Left colon (tissue), 2 donors: ENCODE measurements at regions not wholly inside any gene's neighbourhood (a gene's known extent, or its start where the extent isn't known, plus 50 kb on each side); places are given as distances from the start of the nearest gene placed in this dataset.

Experiments used
- ATAC-seq: fragments of 200-7000 bp; cut with Tn5 transposase; one replicate; pipeline ENCODE4 v1.9.1; 2020; ENCODE audit warnings: mild to moderate bottlenecking, moderate library complexity
- DNase-seq, 2 donors: peaks; one replicate each; pipeline ENCODE4 v3.0.0-alpha.2; 2020
- intact Hi-C, 2 donors: fragments of 100-400 bp; cut with DNase I in 1 of 2; cut with micrococcal nuclease in 1 of 2; formaldehyde crosslinking; loops; one replicate each; pipeline versions ENCODE4 v1.11.2 to v1.14.0; 2022; cut with DNase I, micrococcal nuclease
- donor health status: DM: no; HTN: no; CAD: no.
- donor health status: DM: yes; HTN: yes; CAD: no.

- intact Hi-C loops: no loop called here
- no peak for ATAC-seq
Observed at GRCh38 chr4:110988722-110989121, 365.8 kb upstream of the PITX2 start.

GRCh38 chr4:110989125-110989524 is 366.2 kb upstream of the PITX2 start:
- intact Hi-C loops: no loop called here
- ATAC-seq (no peak), DNase-seq (no peak)

More at GRCh38 chr4:110988722-110989121, 365.8 kb upstream of the PITX2 start:
- DNase-seq: no peak

GRCh38 chr4:110994781-110995180 is 371.9 kb upstream of the PITX2 start:
- DNase-seq: no peak
- intact Hi-C loops: no loop called here
- ATAC-seq: no peak

GRCh38 chr4:110998320-110998719 is 375.4 kb upstream of the PITX2 start:
- DNase-seq (no peak), ATAC-seq (no peak)
- intact Hi-C loops: no loop called here

GRCh38 chr4:111011458-111011857 is 388.6 kb upstream of the PITX2 start:
- intact Hi-C loops: no loop called here
- ATAC-seq: no peak
- DNase-seq: no peak

- no peak for DNase-seq
- ATAC-seq: no peak
- intact Hi-C loops: no loop called here
Observed at GRCh38 chr4:111013846-111014245, 391.0 kb upstream of the PITX2 start.

GRCh38 chr4:111014537-111014936 is 391.7 kb upstream of the PITX2 start:
- ATAC-seq (no peak), DNase-seq (no peak)
- intact Hi-C loops: no loop called here

GRCh38 chr4:111016416-111016815 is 393.5 kb upstream of the PITX2 start:
- ATAC-seq (no peak), DNase-seq (no peak)
- intact Hi-C loops: no loop called here

- intact Hi-C loops: no loop called here
- ATAC-seq: no peak
- no peak for DNase-seq
Observed at GRCh38 chr4:111018216-111018615, 395.3 kb upstream of the PITX2 start.

- DNase-seq: no peak
- intact Hi-C loops: no loop called here
- ATAC-seq: no peak
Observed at GRCh38 chr4:111020476-111020875, 397.6 kb upstream of the PITX2 start.

GRCh38 chr4:111020961-111021360 is 398.1 kb upstream of the PITX2 start:
- ATAC-seq: no peak
- intact Hi-C loops: no loop called here
- no peak for DNase-seq

- DNase-seq (no peak), ATAC-seq (no peak)
- intact Hi-C loops: no loop called here
Observed at GRCh38 chr4:111022758-111023157, 399.9 kb upstream of the PITX2 start.

GRCh38 chr4:111027526-111027925 is 404.6 kb upstream of the PITX2 start:
- DNase-seq (no peak), ATAC-seq (no peak)
- intact Hi-C loops: no loop called here

GRCh38 chr4:111028795-111029194 is 405.9 kb upstream of the PITX2 start:
- intact Hi-C loops: no loop called here
- DNase-seq (no peak), ATAC-seq (no peak)

- intact Hi-C loops: no loop called here
- no peak for DNase-seq
- no peak for ATAC-seq
Observed at GRCh38 chr4:111031001-111031579, 408.2 kb upstream of the PITX2 start.

GRCh38 chr4:111031596-111031995 is 408.7 kb upstream of the PITX2 start:
- DNase-seq (no peak), ATAC-seq (no peak)
- intact Hi-C loops: no loop called here

- DNase-seq (no peak), ATAC-seq (no peak)
- intact Hi-C loops: no loop called here
Observed at GRCh38 chr4:111037591-111038360, 414.9 kb upstream of the PITX2 start.

GRCh38 chr4:111040904-111041303 is 418.0 kb upstream of the PITX2 start:
- intact Hi-C loops: no loop called here
- ATAC-seq (no peak), DNase-seq (no peak)

- ATAC-seq (no peak), DNase-seq (no peak)
- intact Hi-C loops: no loop called here
Observed at GRCh38 chr4:111043286-111043685, 420.4 kb upstream of the PITX2 start.

GRCh38 chr4:111045992-111046391 is 423.1 kb upstream of the PITX2 start:
- no peak for DNase-seq
- ATAC-seq: no peak
- intact Hi-C loops: no loop called here

GRCh38 chr4:111046811-111047210 is 423.9 kb upstream of the PITX2 start:
- peak; percentile 93 for ATAC-seq
- intact Hi-C loops: no loop called here
- DNase-seq: no peak
